ENCODE measurements at regions not wholly inside any gene's neighbourhood (a gene's known extent, or its start where the extent isn't known, plus 50 kb on each side); places are given as distances from the start of the nearest gene placed in this dataset.

DNA sequence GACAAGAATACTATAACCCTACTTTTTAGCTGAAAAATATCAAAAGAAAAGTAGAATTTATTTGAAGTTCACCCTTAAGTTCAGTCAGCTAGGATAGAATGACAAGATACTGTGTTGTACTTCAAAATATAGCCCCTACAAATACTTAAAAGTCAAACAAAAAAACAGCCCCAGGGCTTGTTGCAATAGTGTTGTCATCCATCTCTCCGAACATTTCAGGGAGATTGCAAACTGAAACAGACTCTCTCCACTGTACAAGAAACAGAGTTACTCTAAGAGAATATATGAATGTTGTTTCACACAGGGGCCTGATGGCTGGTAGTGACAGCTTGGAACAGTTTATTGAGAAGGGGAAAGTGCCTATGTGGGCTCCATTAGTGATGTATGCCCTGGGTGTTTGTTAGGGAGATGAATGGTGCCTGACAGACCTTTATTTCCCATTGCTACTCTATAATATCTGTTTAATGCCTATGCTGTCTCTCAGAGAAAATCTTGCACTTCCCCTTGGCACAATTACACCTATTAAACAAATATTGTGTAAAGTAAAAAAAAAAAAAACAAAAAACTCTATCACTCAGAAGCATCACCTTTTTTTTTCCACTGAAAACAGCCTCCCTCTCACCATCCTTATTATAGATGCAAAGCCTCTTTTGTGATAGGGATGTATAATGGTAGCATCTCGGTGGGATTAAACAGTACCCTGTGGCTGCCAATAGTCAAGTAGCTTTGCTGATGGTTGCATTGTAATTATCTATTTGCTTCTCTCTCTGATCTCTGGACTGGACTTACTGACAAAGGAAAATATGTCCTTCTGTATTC is 506.3 kb upstream of the LUZP2 start:
- peak overlapping the region; percentile 55 for H3K4me3 Mint-ChIP-seq
- peaks cover 69% of the 10 kb centered on the region for H3K4me1 Mint-ChIP-seq (ENCODE audit: low read depth)
- H3K9me3 Mint-ChIP-seq = no peaks in the 10 kb centered on the region
- DNase-seq = no peak
- peak overlapping the region; percentile 63 for H3K27ac Mint-ChIP-seq
- no peaks in the 10 kb centered on the region for H3K36me3 Mint-ChIP-seq (ENCODE audit: low read depth)
- no peaks in the 10 kb centered on the region for H3K27me3 Mint-ChIP-seq (ENCODE audit: insufficient read depth)
- TF ChIP-seq, protein P1, sequence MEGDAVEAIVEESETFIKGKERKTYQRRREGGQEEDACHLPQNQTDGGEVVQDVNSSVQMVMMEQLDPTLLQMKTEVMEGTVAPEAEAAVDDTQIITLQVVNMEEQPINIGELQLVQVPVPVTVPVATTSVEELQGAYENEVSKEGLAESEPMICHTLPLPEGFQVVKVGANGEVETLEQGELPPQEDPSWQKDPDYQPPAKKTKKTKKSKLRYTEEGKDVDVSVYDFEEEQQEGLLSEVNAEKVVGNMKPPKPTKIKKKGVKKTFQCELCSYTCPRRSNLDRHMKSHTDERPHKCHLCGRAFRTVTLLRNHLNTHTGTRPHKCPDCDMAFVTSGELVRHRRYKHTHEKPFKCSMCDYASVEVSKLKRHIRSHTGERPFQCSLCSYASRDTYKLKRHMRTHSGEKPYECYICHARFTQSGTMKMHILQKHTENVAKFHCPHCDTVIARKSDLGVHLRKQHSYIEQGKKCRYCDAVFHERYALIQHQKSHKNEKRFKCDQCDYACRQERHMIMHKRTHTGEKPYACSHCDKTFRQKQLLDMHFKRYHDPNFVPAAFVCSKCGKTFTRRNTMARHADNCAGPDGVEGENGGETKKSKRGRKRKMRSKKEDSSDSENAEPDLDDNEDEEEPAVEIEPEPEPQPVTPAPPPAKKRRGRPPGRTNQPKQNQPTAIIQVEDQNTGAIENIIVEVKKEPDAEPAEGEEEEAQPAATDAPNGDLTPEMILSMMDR (IDR thresholded peaks at IDR 0.05) = no peak

DNA sequence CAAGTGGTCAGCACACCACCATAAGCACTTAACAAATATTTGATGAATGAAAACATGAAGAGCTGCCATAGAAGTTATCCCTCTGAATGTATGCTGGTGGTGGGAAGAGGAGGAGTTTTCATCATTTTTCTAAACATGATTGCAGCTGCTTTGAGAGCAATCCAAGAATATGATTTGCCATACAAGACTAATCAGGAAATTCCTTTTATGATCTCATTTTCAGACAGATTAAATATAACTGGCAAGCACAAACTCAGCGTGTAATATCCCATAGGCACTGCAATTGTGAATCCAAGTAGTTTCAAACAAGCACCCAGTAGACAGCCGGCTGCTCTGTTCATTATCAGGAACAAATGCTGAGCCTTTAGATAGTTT is 505.7 kb upstream of the LUZP2 start:
- H3K27ac Mint-ChIP-seq = peak overlapping the region; percentile 63

DNA sequence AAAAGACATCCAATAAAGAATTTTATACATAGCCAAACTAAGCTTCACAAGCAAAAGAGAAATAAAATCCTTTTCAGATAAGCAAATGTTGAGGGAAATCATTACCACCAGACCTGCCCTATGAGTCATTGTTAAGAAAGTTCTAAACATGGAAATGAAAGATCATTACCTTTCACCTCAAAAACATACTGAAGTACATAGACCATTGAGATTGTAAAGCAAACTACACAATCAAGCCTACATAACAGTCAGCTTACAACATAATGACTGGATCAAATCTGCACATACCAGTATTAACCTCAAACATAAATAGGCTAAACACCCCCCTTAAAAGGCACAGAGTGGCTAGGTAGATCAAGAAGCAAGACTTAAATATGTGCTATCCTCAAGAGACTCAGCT is 501.0 kb upstream of the LUZP2 start:
- no peaks in the 10 kb centered on the region for H3K27me3 Mint-ChIP-seq (ENCODE audit: insufficient read depth)
- no peak for DNase-seq
- peaks cover 43% of the 10 kb centered on the region for H3K4me1 Mint-ChIP-seq (ENCODE audit: low read depth)
- H3K4me3 Mint-ChIP-seq = no peak overlapping the region
- H3K36me3 Mint-ChIP-seq (ENCODE audit: low read depth) = peaks cover 25% of the 10 kb centered on the region
- TF ChIP-seq, protein P1 (IDR thresholded peaks at IDR 0.05) = no peak
- peak overlapping the region; percentile 6 for H3K27ac Mint-ChIP-seq
- peaks cover 28% of the 10 kb centered on the region for H3K9me3 Mint-ChIP-seq

More for the DNA sequence above, 505.7 kb upstream of the LUZP2 start:
- DNase-seq = no peak
- Mint-ChIP-seq H3K27me3 (ENCODE audit: insufficient read depth) (no peaks in the 10 kb centered on the region), H3K4me1 (ENCODE audit: low read depth) (peaks cover 75% of the 10 kb centered on the region), H3K9me3 (peaks cover 4% of the 10 kb centered on the region), H3K4me3 (peak overlapping the region; percentile 39), H3K36me3 (ENCODE audit: low read depth) (peaks cover 3% of the 10 kb centered on the region)
- TF ChIP-seq, protein P1 (IDR thresholded peaks at IDR 0.05) = no peak

DNA sequence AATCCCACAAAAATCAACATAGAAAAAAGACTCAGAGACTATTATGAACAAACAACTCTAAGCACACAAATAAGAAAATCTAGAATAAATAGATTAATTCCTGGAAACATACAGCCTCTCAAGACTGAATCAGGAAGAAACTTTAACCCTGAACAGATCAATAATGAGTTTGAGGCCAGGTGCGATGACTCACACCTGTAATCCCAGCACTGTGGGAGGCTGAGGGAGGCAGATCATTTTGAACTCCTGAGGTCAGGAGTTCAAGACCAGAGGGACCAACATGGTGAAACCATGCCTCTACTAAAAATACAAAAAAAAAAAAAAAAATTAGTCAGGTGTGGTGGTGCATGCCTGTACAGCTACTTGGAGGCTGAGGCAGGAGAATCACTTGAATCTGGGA is 499.5 kb upstream of the LUZP2 start:
- peaks cover 28% of the 10 kb centered on the region for H3K4me1 Mint-ChIP-seq (ENCODE audit: low read depth)
- H3K9me3 Mint-ChIP-seq = peaks cover 34% of the 10 kb centered on the region
- no peaks in the 10 kb centered on the region for H3K27me3 Mint-ChIP-seq (ENCODE audit: insufficient read depth)
- DNase-seq = no peak
- peaks cover 37% of the 10 kb centered on the region for H3K36me3 Mint-ChIP-seq (ENCODE audit: low read depth)
- H3K27ac Mint-ChIP-seq = no peak overlapping the region
- no peak overlapping the region for H3K4me3 Mint-ChIP-seq
- TF ChIP-seq, protein P1 (IDR thresholded peaks at IDR 0.05) = no peak

DNA sequence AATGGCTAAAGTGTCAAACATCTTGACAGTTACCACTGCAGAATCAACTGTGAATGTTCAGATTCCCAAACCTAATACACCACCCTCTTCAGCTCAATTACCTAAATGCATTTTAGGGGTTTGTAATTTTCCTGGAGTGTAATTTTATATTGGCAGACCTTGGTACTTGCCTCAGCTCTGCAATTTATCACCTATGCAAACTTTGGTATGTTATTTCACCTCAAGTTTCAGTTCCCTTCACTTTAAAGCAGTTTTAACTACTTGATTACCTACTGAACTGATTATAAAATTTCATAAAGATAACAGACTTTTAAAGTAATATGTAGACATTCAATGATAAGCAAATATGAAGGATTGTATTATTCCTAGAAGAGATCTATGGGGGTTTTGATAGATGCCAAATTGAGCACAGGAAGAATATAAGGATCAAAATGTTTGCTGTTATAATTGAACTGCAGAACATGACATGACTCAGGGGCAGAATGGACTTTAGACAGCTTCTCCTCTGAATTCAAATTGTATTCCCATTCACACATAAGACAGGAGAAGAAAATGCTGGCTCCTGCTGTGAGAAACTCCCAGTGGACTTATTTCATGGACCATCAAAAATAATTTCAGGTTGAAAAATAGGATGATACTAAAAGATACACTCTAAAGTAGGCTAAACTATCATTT is 491.5 kb upstream of the LUZP2 start:
- DNase-seq = no peak
- TF ChIP-seq, protein P1 (IDR thresholded peaks at IDR 0.05) = no peak
- Mint-ChIP-seq H3K4me3 (no peak overlapping the region), H3K27me3 (ENCODE audit: insufficient read depth) (no peaks in the 10 kb centered on the region), H3K9me3 (peaks cover 11% of the 10 kb centered on the region), H3K36me3 (ENCODE audit: low read depth) (peaks cover 17% of the 10 kb centered on the region), H3K4me1 (ENCODE audit: low read depth) (peaks cover 7% of the 10 kb centered on the region; the same call in 1 of the 2 replicates), H3K27ac (no peak overlapping the region)

All from HFFc6 (cell line).